C4-2B (cell line): ENCODE measurements at regions not wholly inside any gene's neighbourhood (a gene's known extent, or its start where the extent isn't known, plus 50 kb on each side); places are given as distances from the start of the nearest gene placed in this dataset.

Experiments used
- ZFX ChIP-seq: fragments of 450-650 bp; IDR thresholded peaks from 2 replicates; pipeline ENCODE4 v1.6.1; 2017
- TF ChIP-seq, protein P1 (sequence below): fragments of 450-650 bp; conservative IDR thresholded peaks from 2 replicates; pipeline ENCODE4 v1.5.1; 2017; ENCODE audit warnings: mild to moderate bottlenecking

DNA sequence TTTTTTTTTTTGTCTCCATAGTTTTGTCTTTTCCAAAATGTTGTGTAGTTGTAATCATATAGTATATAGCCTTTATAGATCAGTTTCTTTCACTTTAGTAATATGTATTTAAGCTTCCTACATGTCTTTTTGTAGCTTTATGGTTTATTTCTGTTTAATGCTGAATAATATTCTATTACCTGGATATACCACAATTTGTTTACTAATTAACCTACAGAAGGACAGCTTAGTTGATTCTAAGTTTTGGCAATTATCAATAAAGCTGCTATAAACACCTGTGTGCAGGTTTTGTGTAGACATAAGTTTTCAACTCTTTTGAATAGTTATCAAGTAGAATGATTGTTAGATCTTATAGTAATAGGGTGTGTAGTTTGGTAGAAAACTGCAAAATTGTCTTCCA, 130.3 kb upstream of the CARD18 start:
- TF ChIP-seq, protein P1, sequence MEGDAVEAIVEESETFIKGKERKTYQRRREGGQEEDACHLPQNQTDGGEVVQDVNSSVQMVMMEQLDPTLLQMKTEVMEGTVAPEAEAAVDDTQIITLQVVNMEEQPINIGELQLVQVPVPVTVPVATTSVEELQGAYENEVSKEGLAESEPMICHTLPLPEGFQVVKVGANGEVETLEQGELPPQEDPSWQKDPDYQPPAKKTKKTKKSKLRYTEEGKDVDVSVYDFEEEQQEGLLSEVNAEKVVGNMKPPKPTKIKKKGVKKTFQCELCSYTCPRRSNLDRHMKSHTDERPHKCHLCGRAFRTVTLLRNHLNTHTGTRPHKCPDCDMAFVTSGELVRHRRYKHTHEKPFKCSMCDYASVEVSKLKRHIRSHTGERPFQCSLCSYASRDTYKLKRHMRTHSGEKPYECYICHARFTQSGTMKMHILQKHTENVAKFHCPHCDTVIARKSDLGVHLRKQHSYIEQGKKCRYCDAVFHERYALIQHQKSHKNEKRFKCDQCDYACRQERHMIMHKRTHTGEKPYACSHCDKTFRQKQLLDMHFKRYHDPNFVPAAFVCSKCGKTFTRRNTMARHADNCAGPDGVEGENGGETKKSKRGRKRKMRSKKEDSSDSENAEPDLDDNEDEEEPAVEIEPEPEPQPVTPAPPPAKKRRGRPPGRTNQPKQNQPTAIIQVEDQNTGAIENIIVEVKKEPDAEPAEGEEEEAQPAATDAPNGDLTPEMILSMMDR: no peak
- TF ChIP-seq ZFX: no peak
